ENCODE measurements at regions not wholly inside any gene's neighbourhood (a gene's known extent, or its start where the extent isn't known, plus 50 kb on each side); places are given as distances from the start of the nearest gene placed in this dataset.

GRCh38 chr15:67992411-67992810, 61.7 kb upstream of the PIAS1 start:
- no peak for DNase-seq

GRCh38 chr15:67992834-67993233, 61.3 kb upstream of the PIAS1 start:
- DNase-seq = no peak

- no peak for DNase-seq
Observed at GRCh38 chr15:67997996-67998395, 56.1 kb upstream of the PIAS1 start.

- no peak for DNase-seq
Observed at GRCh38 chr15:67998599-67999133, 55.4 kb upstream of the PIAS1 start.

- no peak for DNase-seq
Observed at GRCh38 chr15:67999320-68000100, 54.6 kb upstream of the PIAS1 start.

DNA sequence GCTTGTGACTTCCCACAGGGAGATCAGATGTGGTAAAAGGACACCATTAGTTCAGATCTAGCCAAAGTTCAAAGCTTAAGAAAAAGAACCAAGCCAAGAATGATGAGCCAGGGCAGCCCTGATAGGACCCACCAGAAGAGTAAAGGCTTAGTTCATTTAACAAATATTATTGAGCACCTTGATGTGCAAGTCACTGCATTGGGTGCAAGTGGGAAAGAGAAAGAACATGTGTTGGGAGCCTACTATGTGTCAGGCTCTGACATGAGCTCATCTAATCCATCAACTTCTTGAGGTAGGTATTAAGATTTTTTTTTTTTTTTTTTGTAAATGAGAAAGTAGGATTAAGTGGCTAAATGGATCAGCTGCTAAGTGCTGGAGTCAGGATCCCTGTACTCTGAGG, 53.4 kb upstream of the PIAS1 start:
- DNase-seq = no peak

- DNase-seq = no peak
Observed at GRCh38 chr15:68001811-68002210, 52.3 kb upstream of the PIAS1 start.

GRCh38 chr15:68003297-68003696, 50.8 kb upstream of the PIAS1 start:
- DNase-seq = no peak
